ENCODE measurements at regions not wholly inside any gene's neighbourhood (a gene's known extent, or its start where the extent isn't known, plus 50 kb on each side); places are given as distances from the start of the nearest gene placed in this dataset.

DNA sequence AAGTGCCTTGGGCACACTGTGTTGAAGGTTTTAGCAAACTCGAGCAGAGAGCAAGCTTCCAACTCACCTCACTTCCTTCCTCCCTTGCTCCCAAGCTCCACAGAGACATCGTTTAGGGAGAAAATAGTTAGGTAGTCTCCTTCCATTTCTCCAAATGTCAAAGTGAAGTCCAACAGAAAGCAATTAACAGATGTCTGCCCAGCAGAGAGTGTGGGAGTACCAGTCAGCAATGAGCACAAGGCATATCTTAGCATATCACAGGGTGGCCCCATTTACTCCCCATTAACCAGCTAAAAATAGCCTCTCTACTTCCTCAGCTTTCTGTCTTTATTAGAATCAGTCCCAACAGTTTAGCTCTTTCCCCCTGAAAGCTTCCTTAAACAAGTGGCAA is 334.2 kb upstream of the CAMK1G start:
- DNase-seq = no peak

GRCh38 chr1:209249785-209250440 is 333.6 kb upstream of the CAMK1G start:
- DNase-seq = no peak

- DNase-seq = no peak
Observed at GRCh38 chr1:209250861-209251636, 332.5 kb upstream of the CAMK1G start.

GRCh38 chr1:209256766-209257350 is 326.7 kb upstream of the CAMK1G start:
- DNase-seq = no peak

GRCh38 chr1:209257454-209257853 is 326.1 kb upstream of the CAMK1G start:
- no peak for DNase-seq

- no peak for DNase-seq
Observed at GRCh38 chr1:209260136-209260535, 323.4 kb upstream of the CAMK1G start.

DNA sequence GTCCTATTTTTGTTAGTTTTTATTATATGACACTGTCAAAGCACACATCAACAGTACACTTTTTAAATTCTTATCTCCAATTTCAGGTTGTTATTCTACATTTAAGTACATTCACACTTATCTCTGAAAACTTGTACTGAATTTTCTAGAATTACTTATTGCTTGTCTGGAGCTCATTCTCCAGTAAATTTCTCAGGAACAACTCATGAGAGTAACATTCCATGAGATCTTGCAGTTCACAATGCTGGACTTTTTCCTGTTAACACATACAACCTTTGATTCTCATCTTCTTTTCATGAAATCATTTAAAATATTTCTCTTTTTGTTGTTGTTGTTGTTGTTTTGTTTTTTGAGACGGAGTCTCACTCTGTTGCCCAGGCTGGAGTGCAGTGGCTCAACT is 320.9 kb upstream of the CAMK1G start:
- no peak for DNase-seq

- no peak for DNase-seq
Observed at GRCh38 chr1:209265301-209265700, 318.2 kb upstream of the CAMK1G start.

DNA sequence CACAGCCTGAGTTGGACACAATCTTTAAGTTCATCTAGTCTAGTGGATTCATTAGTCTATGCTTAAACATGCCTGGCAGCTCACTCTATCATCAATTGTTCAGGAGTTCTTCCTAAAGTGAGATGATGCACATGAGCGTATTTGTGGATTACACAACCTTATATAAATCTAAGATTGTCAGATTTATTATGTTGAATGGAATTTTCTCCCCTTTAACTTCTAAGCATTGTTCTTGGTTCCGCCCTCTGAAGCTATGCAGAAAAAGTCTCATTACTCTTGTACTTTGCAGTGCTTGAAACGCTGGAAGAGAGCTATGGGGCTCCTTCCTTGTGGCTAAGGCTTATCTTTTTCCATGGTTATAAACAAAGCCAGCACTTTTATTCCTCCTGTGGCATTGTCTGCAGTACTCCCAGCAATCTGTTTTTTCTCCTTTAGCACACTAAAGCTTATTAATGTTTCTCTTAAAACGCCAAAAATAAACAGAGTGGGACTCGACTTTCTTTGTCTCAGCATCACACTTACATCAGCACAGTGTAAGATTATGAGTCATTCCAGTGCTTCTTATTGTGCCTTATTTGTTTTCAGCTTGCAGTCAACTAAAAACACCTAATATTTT is 316.8 kb upstream of the CAMK1G start:
- no peak for DNase-seq

DNA sequence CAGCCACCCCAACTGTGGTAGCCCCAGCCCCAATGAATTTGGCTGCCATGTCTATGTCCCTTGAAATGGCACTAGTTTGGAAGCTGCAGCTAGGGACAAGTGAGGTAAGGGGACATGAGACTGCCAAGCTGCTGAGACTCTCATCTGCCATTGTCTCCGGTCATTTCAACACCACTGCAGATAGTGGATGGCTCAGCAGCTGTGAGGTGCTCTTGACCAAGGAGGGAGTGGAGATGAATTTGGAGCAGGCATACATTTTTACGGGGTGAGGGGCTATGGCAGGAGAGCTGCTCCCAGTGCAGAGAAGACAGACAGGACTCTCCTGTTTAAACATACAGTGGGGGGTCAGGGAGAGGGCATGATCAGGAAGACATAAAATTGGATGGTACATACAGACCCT is 315.5 kb upstream of the CAMK1G start:
- DNase-seq = no peak

DNA sequence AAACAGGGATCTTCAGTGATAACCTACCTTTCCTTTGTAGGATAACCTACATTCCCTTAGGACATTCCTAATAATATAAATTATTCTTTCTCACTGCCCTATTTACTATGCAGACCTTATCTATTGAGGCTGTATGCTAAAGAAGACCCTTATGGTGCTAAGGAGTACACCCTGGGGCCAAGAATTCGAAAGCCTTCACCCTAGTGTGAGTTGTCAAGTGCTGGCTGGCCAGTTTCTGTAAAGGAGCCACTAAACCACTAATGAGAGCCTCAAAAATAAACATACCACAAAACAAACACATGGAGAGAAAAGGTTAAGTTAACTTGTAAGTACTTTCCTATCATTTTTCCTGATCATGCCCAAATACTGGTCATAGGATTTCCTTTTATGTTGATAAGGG is 315.0 kb upstream of the CAMK1G start:
- DNase-seq = no peak

DNA sequence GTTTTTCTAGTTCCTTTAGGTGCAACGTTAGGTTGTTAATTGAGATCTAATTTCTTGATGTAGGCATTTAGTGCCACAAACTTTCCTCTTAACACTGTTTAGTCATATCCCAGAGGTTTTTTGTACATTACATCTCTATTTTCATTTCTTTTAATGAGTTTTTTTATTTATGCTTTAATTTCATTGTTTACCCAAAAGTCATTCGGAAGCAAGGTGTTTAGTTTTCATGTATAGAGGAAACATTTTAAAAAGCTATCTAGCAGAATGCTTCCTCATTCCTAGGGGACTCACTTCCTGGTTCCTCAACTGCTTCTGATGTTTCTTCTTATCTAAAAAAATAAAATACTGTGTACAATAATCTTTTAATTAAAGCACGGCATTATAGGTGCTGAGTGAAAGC is 307.2 kb upstream of the CAMK1G start:
- DNase-seq = no peak

- DNase-seq = no peak
Observed at GRCh38 chr1:209277662-209278061, 305.9 kb upstream of the CAMK1G start.

GRCh38 chr1:209291715-209292114 is 291.8 kb upstream of the CAMK1G start:
- no peak for DNase-seq

DNA sequence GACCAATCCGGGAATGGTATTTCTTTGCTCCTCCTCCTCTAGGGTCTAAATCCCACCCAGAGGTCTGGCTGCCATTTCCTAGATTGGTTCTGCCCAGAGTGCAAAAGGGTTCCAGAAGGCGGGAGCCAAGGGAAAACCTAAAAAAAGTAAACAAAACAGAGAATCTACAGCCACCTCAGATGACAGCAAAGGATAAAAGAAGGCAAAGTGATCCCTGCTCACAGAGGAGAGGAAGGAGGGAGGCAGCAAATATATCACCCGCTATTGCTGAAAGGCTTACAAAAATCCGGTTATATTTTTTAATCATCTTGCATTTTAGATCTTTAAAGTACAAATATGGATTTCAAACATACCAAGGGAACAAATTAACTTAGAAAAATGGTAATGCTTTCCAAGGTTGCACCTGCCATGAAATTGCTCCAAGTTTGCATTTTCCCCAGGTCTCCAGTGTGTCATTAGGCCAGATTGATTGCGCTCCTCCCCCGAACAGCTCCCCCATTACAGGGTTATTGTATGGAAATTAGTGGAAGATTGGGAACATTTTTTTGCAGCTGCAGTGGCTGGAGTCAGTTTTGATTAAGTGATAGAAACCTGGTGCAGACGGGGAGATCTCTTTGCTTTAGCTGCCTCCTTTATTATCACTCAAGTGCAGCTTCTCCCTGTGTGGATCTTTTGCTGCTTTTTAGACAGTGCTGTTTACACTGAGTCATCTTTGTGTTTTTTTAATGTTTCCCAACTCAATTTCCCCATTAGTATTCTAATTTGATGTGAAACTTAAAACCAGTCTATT is 280.5 kb upstream of the CAMK1G start:
- no peak for DNase-seq

- no peak for DNase-seq
Observed at GRCh38 chr1:209304166-209304565, 279.3 kb upstream of the CAMK1G start.

DNA sequence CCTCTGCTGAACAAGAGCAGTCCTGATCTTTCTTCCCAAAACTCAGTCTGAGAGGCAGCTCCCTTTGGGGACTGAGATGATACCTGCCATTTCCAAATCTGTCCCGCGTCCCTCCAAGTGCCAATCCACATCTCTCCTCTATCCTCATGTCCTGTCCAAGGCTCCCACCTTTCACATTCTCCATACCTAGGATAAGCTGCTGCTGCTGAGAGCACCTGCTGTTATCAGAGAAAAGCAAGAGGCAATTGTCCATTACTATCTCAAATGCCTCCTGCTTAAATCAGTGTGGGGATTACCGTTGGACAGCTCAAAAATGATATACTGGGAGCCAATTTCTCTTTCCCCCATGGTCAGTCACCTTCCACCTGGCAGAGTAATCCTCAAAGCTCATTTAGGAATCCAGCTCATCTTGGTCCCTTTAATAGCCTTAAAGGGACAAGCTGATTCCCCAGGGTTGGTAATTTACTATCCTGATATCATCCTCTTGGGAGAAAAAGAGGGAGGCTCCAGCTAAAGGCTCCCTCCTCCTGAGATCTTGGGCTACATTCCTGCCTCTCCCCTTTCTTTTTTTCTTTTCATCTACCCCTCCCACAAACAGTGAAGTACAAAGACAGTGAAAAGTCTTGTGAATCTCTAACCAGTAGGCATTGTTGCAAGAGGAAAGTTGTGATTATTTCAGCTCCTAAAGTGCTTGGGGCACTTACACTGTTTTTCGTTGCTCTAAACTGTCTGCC is 278.1 kb upstream of the CAMK1G start:
- no peak for DNase-seq

DNA sequence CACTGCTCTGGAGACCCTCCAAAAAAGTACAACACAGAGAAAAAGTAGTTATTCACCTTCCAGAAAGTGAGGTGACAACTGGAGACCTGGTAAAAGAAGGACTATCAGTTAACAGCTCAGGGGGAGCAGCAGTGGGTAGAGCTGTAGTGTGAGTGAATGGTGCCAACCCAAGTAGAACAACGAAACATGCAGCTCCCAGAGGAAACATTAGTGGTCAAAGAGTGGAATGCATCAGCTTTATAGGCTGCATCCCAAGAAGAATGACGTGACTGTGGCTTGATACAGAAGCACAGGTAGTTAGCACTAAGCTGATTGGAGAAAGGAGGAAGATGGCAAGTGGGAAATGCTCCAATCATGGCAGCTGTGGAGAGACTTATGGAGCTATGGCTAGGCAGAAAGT is 275.7 kb upstream of the CAMK1G start:
- DNase-seq = no peak

DNA sequence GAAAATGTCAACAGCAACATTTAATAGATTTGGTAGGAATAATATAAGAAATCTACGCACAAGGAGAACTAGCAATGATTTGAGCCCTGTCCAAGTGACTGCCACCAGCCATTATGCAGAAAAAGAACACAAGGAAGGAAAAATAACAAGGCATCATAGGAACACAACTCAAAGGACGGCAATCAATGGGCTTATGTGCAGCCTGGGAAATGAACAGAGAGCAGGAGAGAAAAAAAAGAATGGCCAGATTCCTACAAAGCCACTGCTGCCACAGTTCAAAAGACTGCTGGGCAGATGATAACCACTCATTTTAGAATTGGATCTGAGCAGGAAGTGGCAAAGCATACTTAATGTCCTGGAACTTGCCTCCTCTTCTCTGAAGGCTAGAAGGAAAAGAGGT is 274.3 kb upstream of the CAMK1G start:
- no peak for DNase-seq

DNA sequence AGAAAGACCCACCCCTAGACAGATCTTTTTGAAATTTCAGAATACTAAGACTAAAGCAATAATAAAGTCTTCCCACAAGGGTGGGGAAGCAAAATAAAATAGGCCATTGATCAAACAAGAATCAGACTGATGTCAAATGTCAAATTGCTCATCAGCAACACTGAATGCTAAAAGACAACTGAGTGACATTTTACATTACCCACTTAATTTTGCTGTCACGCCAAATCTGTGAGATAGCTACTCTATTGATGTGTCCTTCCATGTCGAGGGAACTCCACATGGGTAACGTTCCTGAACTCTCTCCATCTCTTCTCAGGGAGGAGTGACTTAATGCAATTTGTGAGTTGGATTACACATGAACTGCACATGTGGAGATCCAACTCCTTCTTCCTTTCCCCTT is 271.7 kb upstream of the CAMK1G start:
- no peak for DNase-seq

DNA sequence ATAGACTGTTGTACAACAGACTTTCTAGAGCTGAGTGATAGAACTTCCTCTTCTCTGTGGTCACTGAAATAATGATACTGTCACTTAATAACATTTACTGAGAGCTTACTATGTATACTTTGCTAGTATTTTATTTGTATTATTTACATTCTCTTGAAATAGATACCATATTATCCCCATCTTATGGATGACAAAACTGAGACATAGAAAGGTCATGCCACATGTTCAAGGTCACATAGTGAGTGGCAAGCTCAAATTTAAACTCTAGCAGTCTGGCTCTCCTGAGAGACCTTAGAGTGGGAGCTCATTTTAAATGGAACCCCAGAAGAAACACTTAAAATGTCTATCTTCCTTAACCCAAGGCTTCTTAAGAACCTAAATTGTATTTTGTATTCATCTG is 266.6 kb upstream of the CAMK1G start:
- no peak for DNase-seq
